ENCODE measurements at regions not wholly inside any gene's neighbourhood (a gene's known extent, or its start where the extent isn't known, plus 50 kb on each side); places are given as distances from the start of the nearest gene placed in this dataset.

GRCh38 chr5:85395526-85395925, 1010.8 kb upstream of the EDIL3 start:
- no peak overlapping the region for H3K4me3 ChIP-seq
- no peak overlapping the region for H3K9ac ChIP-seq (ENCODE audit: insufficient read depth in 1 of 2, low read depth in 2 of 2, low read length in 2 of 2)
- no TSS peak for BruUV-seq (replicated peaks)
- in situ Hi-C loops (cut with MboI) (no loop called here), intact Hi-C loops (cut with micrococcal nuclease) (no loop called here)
- no peaks in the 10 kb centered on the region for H3K9me3 ChIP-seq (replicated peaks; ENCODE audit: control insufficient read depth, insufficient read depth, low read depth, low read length)
- FAIRE-seq (no peak), DNase-seq (ENCODE audit: extremely low read depth in 1 of 4, low spot score in 3 of 4) (no peak), ATAC-seq (no peak)
- TF ChIP-seq CCAR2 (IDR thresholded peaks at IDR 0.05; ENCODE audit: low read depth, low read length) (no peak), ATF6 (CRISPR knock-in tag; IDR thresholded peaks at IDR 0.05) (no peak), CREB1 (IDR thresholded peaks at IDR 0.05) (no peak), CREB1 (CRISPR knock-in tag; IDR thresholded peaks at IDR 0.05) (no peak)
- TF ChIP-seq, protein P1, sequence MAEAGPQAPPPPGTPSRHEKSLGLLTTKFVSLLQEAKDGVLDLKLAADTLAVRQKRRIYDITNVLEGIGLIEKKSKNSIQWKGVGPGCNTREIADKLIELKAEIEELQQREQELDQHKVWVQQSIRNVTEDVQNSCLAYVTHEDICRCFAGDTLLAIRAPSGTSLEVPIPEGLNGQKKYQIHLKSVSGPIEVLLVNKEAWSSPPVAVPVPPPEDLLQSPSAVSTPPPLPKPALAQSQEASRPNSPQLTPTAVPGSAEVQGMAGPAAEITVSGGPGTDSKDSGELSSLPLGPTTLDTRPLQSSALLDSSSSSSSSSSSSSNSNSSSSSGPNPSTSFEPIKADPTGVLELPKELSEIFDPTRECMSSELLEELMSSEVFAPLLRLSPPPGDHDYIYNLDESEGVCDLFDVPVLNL (CRISPR knock-in tag; IDR thresholded peaks at IDR 0.05; ENCODE audit: low read depth) = no peak
- H3K27ac ChIP-seq (ENCODE audit: extremely low read depth, low read depth, low read length) = no peak overlapping the region
- H3K27me3 ChIP-seq (ENCODE audit: control insufficient read depth in 2 of 2, insufficient read depth in 2 of 2, low read length in 2 of 2) = no peaks in the 10 kb centered on the region
- H3K36me3 ChIP-seq (ENCODE audit: control insufficient read depth, insufficient read depth, low read length) = no peaks in the 10 kb centered on the region
- H3K79me2 ChIP-seq (ENCODE audit: control insufficient read depth, insufficient read depth, low read length) = no peaks in the 10 kb centered on the region
- no peaks in the 10 kb centered on the region for H4K20me1 ChIP-seq (replicated peaks; ENCODE audit: control insufficient read depth, insufficient read depth, low read length)
- H3K9me1 ChIP-seq (ENCODE audit: control insufficient read depth, insufficient read depth, low read length) = no peaks in the 10 kb centered on the region
- ChIA-PET POLR2A (interaction anchor here (0.5 kb wide), 1 partner anchor 16 kb away, joined by 3 read pairs; no protein-coding TSS in a partner anchor), CTCF (ENCODE audit: low intra/inter-chr PET ratio) (no interaction called here)
- H2AFZ ChIP-seq (ENCODE audit: low read depth, low read length) = no peak overlapping the region
- no peaks in the 10 kb centered on the region for H3K4me1 ChIP-seq (replicated peaks in 1 of 2; ENCODE audit: control insufficient read depth in 2 of 2, insufficient read depth in 2 of 2, low read length in 2 of 2)
- 0% methylated on average over 1 of the region's 1 CpG for WGBS (ENCODE audit: insufficient coverage, low coverage, missing lambda C conversion rate)
- no peak overlapping the region for H3K4me2 ChIP-seq (ENCODE audit: insufficient read depth, low read length)
